ENCODE measurements at regions not wholly inside any gene's neighbourhood (a gene's known extent, or its start where the extent isn't known, plus 50 kb on each side); places are given as distances from the start of the nearest gene placed in this dataset.

- TF ChIP-seq CTCF (IDR thresholded peaks at IDR 0.05; ENCODE audit: low read depth, low read length, missing input control) (no peak), JUND (IDR thresholded peaks at IDR 0.05) (no peak)
Measured at GRCh38 chr6:104050455-104050854, 809.3 kb downstream of the HACE1 start.

Data from liver (tissue), 3 donors.